Thymus (tissue), 11 donors: ENCODE measurements at regions not wholly inside any gene's neighbourhood (a gene's known extent, or its start where the extent isn't known, plus 50 kb on each side); places are given as distances from the start of the nearest gene placed in this dataset.

Experiments
- DNase-seq, 9 donors: peaks; one replicate each; pipeline ENCODE4 v3.0.0-alpha.2; 2013; ENCODE audit warnings: low spot score in 9 of 9, low read depth in 6 of 9, missing footprints in 1 of 9
- H3K27ac ChIP-seq, 2 donors: one replicate each; pipeline ENCODE4 v1.5.1; 2013; ENCODE audit warnings: control low read depth in 1 of 2, low read depth in 1 of 2, low read length in 1 of 2, mild to moderate bottlenecking in 1 of 2, moderate library complexity in 1 of 2
- H3K27me3 ChIP-seq, 2 donors: one replicate each; pipeline ENCODE4 v1.5.1; 2013; ENCODE audit warnings: low read length in 1 of 2; ENCODE audit not compliant: control insufficient read depth in 2 of 2, insufficient read depth in 1 of 2
- H3K36me3 ChIP-seq, 2 donors: one replicate each; pipeline ENCODE4 v1.5.1; 2013; ENCODE audit warnings: low read length in 1 of 2, mild to moderate bottlenecking in 1 of 2, moderate library complexity in 1 of 2; ENCODE audit not compliant: control insufficient read depth in 2 of 2, insufficient read depth in 2 of 2
- H3K4me1 ChIP-seq, 2 donors: one replicate each; pipeline ENCODE4 v1.5.1; 2013; ENCODE audit warnings: low read length in 2 of 2; ENCODE audit not compliant: control insufficient read depth in 2 of 2, insufficient read depth in 2 of 2
- H3K4me3 ChIP-seq, 2 donors: one replicate each; pipeline ENCODE4 v1.5.1; 2013; ENCODE audit warnings: low read length in 2 of 2, control low read depth in 1 of 2, mild to moderate bottlenecking in 1 of 2
- H3K9me3 ChIP-seq, 2 donors: one replicate each; pipeline ENCODE4 v1.5.1; 2013; ENCODE audit warnings: low read length in 1 of 2, mild to moderate bottlenecking in 1 of 2; ENCODE audit not compliant: control insufficient read depth in 2 of 2, insufficient read depth in 1 of 2
- WGBS: extraction: QIAGEN DNeasy Blood & Tissue Kit; methylation state at CpG from one replicate; pipeline ENCODE4 v1.1.7; 2013; 5-methylcytosine and 5-hydroxymethylcytosine counted together
- donor health status: healthy.

- H3K4me3 ChIP-seq = no peak overlapping the region
- H3K27ac ChIP-seq = no peak overlapping the region
- no peaks in the 10 kb centered on the region for H3K9me3 ChIP-seq
- 96% methylated on average over 3 of the region's 3 CpGs for WGBS
- H3K27me3 ChIP-seq = no peaks in the 10 kb centered on the region
- DNase-seq = no peak
- H3K4me1 ChIP-seq = peaks cover 5 to 11% of the 10 kb centered on the region in 2 donors
- no peaks in the 10 kb centered on the region for H3K36me3 ChIP-seq
Observed at GRCh38 chr10:110401401-110402076, 96.2 kb upstream of the DUSP5 start.

DNA sequence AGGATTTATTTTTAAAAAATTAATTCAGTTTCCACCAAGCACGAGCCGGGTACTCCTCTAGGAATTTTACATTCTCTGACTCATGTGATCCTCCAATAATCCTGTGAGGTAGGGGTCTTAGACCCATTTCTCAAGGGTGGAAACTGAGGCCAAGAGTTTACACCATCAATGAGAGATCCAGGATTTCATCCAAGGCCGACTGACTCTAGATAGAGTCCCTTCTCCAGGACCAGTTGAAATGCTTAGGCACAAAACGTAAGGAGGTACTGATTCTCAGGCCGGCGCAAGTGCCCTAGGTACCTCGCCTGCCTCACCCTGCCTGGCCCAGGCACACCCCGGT lies 95.7 kb upstream of the DUSP5 start:
- Histone ChIP-seq H3K9me3 (no peaks in the 10 kb centered on the region), H3K4me1 (peaks cover 5 to 11% of the 10 kb centered on the region in 2 donors), H3K36me3 (no peaks in the 10 kb centered on the region), H3K27me3 (no peaks in the 10 kb centered on the region), H3K4me3 (no peak overlapping the region), H3K27ac (no peak overlapping the region)
- 99% methylated on average over 8 of the region's 8 CpGs for WGBS
- no peak for DNase-seq

DNA sequence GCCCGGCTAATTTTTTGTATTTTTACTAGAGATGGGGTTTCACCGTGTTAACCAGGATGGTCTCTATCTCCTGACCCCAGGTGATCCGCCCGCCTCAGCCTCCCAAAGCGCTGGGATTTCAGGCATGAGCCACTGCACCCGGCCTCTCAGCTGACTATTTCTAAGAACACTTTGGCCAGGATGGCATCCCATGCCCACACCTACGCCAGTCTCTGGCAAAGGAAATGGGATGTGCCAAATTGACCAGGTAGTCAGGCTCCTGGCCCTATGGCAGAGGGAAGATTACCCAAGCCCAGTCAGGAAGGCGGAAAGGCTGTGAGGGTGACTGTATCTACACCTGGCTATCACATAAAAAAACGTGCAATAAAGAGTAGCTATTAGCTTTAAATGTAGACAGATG lies 94.1 kb upstream of the DUSP5 start:
- WGBS = 97% methylated on average over 9 of the region's 9 CpGs
- no peak overlapping the region for H3K4me3 ChIP-seq
- no peaks in the 10 kb centered on the region for H3K36me3 ChIP-seq
- H3K27me3 ChIP-seq = no peaks in the 10 kb centered on the region
- no peak for DNase-seq
- no peaks in the 10 kb centered on the region for H3K9me3 ChIP-seq
- H3K4me1 ChIP-seq = peaks cover 5 to 17% of the 10 kb centered on the region in 2 donors
- H3K27ac ChIP-seq = no peak overlapping the region

DNA sequence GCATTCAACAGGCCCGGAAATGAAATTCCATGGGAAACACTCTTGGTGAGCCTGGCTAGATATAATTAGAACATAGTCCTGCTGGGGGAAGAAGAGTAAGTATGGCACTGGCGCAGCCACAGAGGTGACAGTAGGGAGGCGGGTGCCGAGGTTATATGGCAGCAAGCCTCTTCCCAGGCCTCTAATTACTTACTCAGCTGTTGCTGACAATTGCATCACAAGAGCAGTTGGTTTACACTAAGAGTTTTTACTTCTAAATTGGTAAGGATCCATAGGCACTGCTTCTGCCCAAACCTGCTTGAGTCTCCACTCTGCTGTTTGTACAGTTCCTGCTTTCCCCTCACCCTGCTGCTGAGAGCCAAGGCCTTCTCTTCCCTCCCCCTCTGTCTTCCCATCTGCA lies 93.3 kb upstream of the DUSP5 start:
- Histone ChIP-seq H3K27me3 (no peaks in the 10 kb centered on the region), H3K9me3 (no peaks in the 10 kb centered on the region), H3K27ac (no peak overlapping the region), H3K36me3 (no peaks in the 10 kb centered on the region), H3K4me3 (no peak overlapping the region), H3K4me1 (peaks cover 5 to 17% of the 10 kb centered on the region in 2 donors)
- DNase-seq = no peak
- WGBS = 85% methylated on average over 4 of the region's 4 CpGs

- H3K27ac ChIP-seq = no peak overlapping the region
- peaks cover 5 to 17% of the 10 kb centered on the region in 2 donors for H3K4me1 ChIP-seq
- no peaks in the 10 kb centered on the region for H3K36me3 ChIP-seq
- no peak overlapping the region for H3K4me3 ChIP-seq
- 91% methylated on average over 8 of the region's 8 CpGs for WGBS
- no peak for DNase-seq
- H3K9me3 ChIP-seq = no peaks in the 10 kb centered on the region
- no peaks in the 10 kb centered on the region for H3K27me3 ChIP-seq
Observed at GRCh38 chr10:110404825-110405224, 92.9 kb upstream of the DUSP5 start.

- Histone ChIP-seq H3K4me1 (peaks cover 5 to 15% of the 10 kb centered on the region in 2 donors), H3K9me3 (no peaks in the 10 kb centered on the region), H3K27me3 (no peaks in the 10 kb centered on the region), H3K4me3 (no peak overlapping the region), H3K27ac (no peak overlapping the region), H3K36me3 (no peaks in the 10 kb centered on the region)
- 96% methylated on average over 6 of the region's 6 CpGs for WGBS
- no peak for DNase-seq
Observed at GRCh38 chr10:110405380-110405779, 92.3 kb upstream of the DUSP5 start.

GRCh38 chr10:110407301-110408170 lies 90.2 kb upstream of the DUSP5 start:
- no peak overlapping the region for H3K27ac ChIP-seq
- peaks cover 0 to 6% of the 10 kb centered on the region in 2 donors for H3K4me1 ChIP-seq
- 95% methylated on average over 8 of the region's 8 CpGs for WGBS
- no peaks in the 10 kb centered on the region for H3K27me3 ChIP-seq
- DNase-seq = no peak
- H3K4me3 ChIP-seq = no peak overlapping the region
- no peaks in the 10 kb centered on the region for H3K9me3 ChIP-seq
- H3K36me3 ChIP-seq = no peaks in the 10 kb centered on the region

GRCh38 chr10:110408203-110408871 lies 89.4 kb upstream of the DUSP5 start:
- H3K27me3 ChIP-seq = no peaks in the 10 kb centered on the region
- H3K4me3 ChIP-seq = no peak overlapping the region
- 93% methylated on average over 10 of the region's 10 CpGs for WGBS
- H3K4me1 ChIP-seq = peaks cover 0 to 11% of the 10 kb centered on the region in 2 donors
- no peaks in the 10 kb centered on the region for H3K9me3 ChIP-seq
- no peak overlapping the region for H3K27ac ChIP-seq
- no peaks in the 10 kb centered on the region for H3K36me3 ChIP-seq
- DNase-seq = no peak

GRCh38 chr10:110408943-110409342 lies 88.8 kb upstream of the DUSP5 start:
- no peak for DNase-seq
- no peaks in the 10 kb centered on the region for H3K27me3 ChIP-seq
- WGBS = 99% methylated on average over 8 of the region's 8 CpGs
- peaks cover under 1 to 17% of the 10 kb centered on the region in 2 donors for H3K4me1 ChIP-seq
- H3K4me3 ChIP-seq = no peak overlapping the region
- H3K27ac ChIP-seq = no peak overlapping the region
- no peaks in the 10 kb centered on the region for H3K36me3 ChIP-seq
- no peaks in the 10 kb centered on the region for H3K9me3 ChIP-seq
